Retinal pigment epithelial cell (primary cell): ENCODE measurements at regions not wholly inside any gene's neighbourhood (a gene's known extent, or its start where the extent isn't known, plus 50 kb on each side); places are given as distances from the start of the nearest gene placed in this dataset.

ENCODE experiments used
- DNase-seq: peaks from one replicate; pipeline ENCODE4 v3.0.0-alpha.2; 2010; ENCODE audit warnings: low read depth
- H3K4me3 ChIP-seq: 2 replicates; pipeline ENCODE4 v1.5.1; 2011; ENCODE audit warnings: mild to moderate bottlenecking, low read length, control low read depth, moderate library complexity
- TF ChIP-seq, protein P1 (sequence below): conservative IDR thresholded peaks from 2 replicates; pipeline ENCODE4 v1.5.1; 2011; ENCODE audit warnings: low read depth, low read length, control low read depth, inconsistent platforms

DNA sequence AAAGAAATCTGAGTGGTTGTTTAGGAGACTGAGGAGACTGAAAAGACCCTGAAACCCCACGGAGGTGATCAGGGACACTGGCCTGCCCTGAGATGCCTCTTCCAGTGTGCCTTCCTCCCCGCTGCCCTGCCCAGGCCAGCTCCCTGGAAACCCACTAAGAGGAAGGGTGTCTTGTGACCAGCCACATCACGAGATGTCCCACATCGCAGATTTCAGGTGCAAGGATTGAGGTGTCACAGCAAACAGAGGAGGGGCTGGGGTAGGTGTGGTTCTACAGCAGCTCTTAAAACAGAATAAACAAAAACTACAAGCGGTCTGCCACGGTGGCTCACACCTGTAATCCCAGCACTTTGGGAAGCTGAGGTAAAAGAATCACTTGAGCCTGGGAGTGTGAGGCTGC lies 184.3 kb upstream of the C14orf180 start:
- H3K4me3 ChIP-seq, result no peak overlapping the region
- TF ChIP-seq, protein P1, sequence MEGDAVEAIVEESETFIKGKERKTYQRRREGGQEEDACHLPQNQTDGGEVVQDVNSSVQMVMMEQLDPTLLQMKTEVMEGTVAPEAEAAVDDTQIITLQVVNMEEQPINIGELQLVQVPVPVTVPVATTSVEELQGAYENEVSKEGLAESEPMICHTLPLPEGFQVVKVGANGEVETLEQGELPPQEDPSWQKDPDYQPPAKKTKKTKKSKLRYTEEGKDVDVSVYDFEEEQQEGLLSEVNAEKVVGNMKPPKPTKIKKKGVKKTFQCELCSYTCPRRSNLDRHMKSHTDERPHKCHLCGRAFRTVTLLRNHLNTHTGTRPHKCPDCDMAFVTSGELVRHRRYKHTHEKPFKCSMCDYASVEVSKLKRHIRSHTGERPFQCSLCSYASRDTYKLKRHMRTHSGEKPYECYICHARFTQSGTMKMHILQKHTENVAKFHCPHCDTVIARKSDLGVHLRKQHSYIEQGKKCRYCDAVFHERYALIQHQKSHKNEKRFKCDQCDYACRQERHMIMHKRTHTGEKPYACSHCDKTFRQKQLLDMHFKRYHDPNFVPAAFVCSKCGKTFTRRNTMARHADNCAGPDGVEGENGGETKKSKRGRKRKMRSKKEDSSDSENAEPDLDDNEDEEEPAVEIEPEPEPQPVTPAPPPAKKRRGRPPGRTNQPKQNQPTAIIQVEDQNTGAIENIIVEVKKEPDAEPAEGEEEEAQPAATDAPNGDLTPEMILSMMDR, result no peak
- DNase-seq, result no peak

DNA sequence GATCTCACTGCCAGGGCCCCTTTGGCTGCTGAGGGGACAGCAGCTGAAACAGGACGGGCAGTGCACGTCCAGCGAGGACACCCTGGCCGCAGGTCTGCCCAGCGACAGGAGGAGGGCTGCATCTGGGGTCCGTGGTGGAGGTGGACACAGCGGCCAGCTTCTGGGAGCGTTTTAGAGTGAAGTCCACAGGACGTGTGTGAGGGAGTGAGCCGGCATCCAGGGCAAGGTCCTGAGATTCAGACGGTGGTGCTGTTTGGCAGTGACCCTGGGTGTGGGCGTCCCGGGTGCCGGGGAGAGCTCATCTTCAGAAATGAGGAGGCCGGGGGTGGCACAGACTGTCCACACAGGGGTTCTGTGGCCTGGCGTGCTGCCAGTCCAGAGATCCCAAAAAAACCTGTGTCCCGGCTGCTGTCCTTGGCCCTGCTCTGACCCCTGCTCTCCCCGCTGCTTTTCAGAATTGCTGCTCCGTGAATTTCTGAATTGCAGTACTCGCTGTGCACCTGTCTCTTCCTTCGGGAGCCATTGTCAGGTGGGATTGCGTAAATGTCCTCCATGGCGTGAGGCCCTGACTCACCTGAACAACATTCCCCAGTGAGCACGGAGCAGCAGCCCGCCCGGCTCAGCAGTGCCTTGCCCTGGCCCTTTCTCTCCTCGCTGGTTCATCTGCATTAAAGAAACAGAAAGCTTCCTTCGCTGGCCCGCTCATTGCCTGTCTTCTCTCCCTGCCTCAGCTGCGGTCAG lies 183.5 kb upstream of the C14orf180 start:
- TF ChIP-seq, protein P1, result no peak
- no peak for DNase-seq

DNA sequence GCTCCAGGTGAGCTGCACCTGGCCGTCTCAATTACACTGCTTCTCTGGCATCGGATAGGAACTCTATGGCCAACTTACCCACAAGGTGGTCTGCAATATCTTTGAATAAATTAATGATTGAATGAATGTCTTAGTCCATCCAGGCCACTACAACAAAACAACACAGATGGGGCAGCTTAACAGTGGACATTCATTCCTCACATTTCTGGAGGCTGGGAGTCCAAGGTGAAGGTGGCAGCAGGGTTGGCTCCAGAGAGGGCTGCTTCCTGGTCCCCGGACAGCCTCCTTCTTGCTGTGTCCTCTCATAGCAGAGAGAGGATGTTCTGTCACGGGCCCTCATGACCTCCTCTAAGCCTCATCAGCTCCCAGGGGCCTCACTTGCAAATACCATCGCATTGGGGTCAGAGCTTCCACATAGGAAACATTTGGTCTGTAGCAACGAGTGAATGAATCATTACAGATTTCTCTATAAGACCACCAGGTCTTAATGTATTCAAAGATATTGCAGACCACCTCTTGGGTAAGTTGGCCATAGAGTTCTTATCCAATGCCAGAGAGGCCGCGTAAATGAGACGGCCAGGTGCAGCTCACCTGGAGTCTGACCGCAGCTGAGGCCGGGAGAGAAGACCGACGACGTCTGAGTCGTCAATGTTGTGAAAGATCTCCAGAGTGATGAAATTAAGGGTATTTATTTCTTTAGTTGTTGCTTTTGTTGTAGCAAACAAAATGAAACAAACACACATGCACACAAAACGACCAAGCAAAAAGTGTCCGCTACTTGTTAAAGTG lies 182.7 kb upstream of the C14orf180 start:
- TF ChIP-seq, protein P1, result no peak
- no peak for DNase-seq
- H3K4me3 ChIP-seq, result no peak overlapping the region

More for the DNA sequence above, 183.5 kb upstream of the C14orf180 start:
- H3K4me3 ChIP-seq, result no peak overlapping the region

DNA sequence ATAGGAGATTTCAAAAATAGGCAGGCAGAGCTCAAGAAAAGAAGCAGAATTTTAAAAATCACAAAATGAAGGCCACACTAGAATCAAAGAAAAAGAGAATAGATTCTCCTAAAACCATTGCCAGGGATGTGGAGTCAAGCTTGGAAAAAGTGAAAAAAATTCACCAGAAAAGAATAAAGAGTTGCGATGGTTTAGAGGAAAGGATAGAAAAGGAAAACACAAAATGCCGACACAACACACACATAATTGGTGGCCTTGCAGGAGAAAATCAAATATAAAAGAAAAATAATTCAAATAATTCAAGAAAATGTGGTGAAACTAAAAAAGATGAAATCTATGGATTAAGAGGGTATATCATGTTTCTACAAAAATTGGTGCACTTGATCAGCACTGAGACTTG lies 181.6 kb upstream of the C14orf180 start:
- TF ChIP-seq, protein P1, result no peak
- H3K4me3 ChIP-seq, result no peak overlapping the region
- no peak for DNase-seq

DNA sequence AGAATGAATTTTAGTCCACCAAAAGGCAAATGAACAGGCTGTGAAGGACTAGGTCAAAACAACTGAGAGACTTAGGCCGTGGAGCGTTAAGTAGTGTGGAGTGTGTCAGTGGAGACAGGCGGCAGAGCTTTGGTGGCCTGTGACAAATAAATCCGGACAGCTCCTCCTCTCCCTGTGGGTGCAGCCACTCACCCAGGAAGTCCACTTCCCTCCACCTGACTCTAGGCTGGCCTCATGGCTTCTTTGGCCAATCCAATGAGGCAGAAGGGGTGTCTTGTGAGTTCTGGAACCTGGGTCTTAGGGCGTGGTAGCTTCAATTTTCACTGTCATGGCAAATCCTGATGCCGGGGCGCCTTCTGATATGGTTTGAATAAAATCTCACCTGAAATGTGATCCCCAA lies 180.9 kb upstream of the C14orf180 start:
- DNase-seq, result no peak
- no peak overlapping the region for H3K4me3 ChIP-seq
- TF ChIP-seq, protein P1, result no peak

DNA sequence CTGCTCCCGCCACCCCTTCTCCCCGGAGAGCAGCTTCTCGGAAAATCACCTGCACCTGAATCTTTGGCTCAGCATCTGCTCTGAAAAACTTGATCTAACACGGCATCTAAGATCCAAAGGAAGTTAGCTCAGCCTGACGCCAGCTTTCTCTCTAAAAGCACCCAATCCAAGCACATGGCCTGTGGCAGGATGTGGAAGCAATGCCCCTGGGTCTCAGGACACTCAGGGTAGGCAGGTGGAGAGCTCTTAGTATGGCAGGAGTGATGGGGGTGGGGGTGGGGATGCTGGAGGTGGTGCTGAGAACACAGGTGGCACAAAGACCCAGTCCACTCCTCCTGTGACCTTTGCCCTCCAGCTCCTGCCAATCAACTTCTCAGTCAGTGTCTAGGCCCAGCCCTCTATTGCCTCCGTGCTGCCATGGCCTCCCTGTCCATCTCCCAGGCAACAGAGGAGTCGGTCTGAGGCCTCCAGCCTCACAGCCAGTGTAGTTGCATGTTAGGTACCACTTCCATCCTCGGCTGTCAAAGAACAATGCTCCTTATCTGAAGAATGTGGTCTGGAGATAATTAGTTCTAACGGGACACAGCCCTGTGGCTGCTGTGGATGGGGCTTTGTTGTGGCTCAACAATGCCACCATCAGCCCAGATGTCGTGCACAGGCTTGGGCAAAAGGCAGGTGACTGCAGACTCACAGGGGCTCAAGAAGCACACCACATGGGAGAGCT lies 180.0 kb upstream of the C14orf180 start:
- DNase-seq, result no peak
- TF ChIP-seq, protein P1, result no peak
- H3K4me3 ChIP-seq, result no peak overlapping the region
